ENCODE measurements at regions not wholly inside any gene's neighbourhood (a gene's known extent, or its start where the extent isn't known, plus 50 kb on each side); places are given as distances from the start of the nearest gene placed in this dataset.

DNA sequence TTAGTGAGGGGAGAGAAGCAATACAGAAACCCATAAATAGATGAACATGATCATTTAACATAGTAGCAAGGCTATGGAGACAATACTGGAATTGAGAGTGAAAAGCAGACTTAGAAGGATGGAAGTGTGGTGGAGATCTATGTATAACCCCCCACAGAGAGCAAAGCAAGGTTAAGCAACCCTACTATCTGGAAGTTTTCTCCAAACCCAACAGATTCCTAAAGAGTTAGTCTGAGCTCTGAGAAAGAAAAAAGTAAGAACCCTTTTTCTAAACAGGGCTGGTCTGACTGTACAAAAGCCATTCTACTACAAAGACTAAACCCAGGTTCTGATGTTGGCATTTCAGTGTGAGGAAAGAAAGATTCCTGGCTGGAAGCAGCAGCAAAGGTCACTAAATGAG lies 153.2 kb downstream of the WNT5A start:
- H3K36me3 ChIP-seq: no peaks in the 10 kb centered on the region
- no peaks in the 10 kb centered on the region for H3K27me3 ChIP-seq
- no peaks in the 10 kb centered on the region for H3K4me1 ChIP-seq
- H3K9me3 ChIP-seq: no peaks in the 10 kb centered on the region
- TF ChIP-seq, protein P1, sequence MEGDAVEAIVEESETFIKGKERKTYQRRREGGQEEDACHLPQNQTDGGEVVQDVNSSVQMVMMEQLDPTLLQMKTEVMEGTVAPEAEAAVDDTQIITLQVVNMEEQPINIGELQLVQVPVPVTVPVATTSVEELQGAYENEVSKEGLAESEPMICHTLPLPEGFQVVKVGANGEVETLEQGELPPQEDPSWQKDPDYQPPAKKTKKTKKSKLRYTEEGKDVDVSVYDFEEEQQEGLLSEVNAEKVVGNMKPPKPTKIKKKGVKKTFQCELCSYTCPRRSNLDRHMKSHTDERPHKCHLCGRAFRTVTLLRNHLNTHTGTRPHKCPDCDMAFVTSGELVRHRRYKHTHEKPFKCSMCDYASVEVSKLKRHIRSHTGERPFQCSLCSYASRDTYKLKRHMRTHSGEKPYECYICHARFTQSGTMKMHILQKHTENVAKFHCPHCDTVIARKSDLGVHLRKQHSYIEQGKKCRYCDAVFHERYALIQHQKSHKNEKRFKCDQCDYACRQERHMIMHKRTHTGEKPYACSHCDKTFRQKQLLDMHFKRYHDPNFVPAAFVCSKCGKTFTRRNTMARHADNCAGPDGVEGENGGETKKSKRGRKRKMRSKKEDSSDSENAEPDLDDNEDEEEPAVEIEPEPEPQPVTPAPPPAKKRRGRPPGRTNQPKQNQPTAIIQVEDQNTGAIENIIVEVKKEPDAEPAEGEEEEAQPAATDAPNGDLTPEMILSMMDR (IDR thresholded peaks at IDR 0.05): no peak
- no peak for TF ChIP-seq POLR2AphosphoS5 (IDR thresholded peaks at IDR 0.05)
- TF ChIP-seq POLR2A (IDR thresholded peaks at IDR 0.05): no peak
- DNase-seq (ENCODE audit: low spot score in 2 of 2): no peak
- H3K4me3 ChIP-seq: no peak overlapping the region
- intact Hi-C loops (cut with DNase I; ENCODE audit: low total_unique reads): no loop called here
- H3K27ac ChIP-seq: no peak overlapping the region

DNA sequence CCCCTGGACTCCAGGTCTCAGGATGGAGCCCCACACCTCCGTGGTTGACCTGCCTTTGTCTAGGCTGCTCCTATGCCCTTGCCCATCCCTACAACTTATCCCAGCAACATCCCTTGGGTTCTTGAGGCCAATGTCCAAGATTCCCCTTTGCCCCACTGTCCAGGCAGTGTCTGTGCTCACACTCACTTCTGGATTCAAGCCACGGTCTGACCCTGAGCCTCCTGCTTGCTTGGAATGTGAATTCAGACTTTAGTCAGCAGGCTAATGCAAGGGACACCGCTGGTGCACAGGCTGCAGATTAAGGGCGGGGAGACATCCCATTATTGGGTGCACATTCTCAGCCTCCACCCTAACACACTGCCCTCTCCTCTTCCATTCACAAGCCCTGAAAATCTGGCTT lies 154.1 kb downstream of the WNT5A start:
- H3K4me1 ChIP-seq: no peaks in the 10 kb centered on the region
- no peaks in the 10 kb centered on the region for H3K36me3 ChIP-seq
- H3K4me3 ChIP-seq: no peak overlapping the region
- TF ChIP-seq, protein P1 (IDR thresholded peaks at IDR 0.05): no peak
- TF ChIP-seq POLR2A (IDR thresholded peaks at IDR 0.05): no peak
- TF ChIP-seq POLR2AphosphoS5 (IDR thresholded peaks at IDR 0.05): no peak
- DNase-seq (ENCODE audit: low spot score in 2 of 2): no peak
- no peaks in the 10 kb centered on the region for H3K27me3 ChIP-seq
- intact Hi-C loops (cut with DNase I; ENCODE audit: low total_unique reads): no loop called here
- no peaks in the 10 kb centered on the region for H3K9me3 ChIP-seq
- no peak overlapping the region for H3K27ac ChIP-seq

DNA sequence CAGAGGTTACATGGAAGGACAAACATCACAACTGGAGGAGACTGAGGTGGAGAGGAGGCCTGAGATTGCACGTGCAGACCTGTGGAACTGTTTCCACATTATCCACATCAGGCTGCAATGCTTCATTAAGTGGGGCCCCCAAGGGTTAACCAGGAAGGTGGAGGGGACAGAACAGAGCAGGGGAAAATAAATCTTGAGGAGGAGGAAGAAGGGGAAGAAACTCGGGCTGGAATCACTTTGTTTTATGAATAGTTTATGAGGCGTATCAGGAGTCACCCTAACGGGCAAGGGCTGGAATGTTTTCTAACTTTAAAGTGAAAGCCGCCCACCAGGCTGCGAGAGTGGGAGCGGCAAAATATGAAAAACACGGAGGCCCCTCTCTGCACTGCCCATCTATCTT lies 154.9 kb downstream of the WNT5A start:
- H3K27me3 ChIP-seq: no peaks in the 10 kb centered on the region
- TF ChIP-seq POLR2A (IDR thresholded peaks at IDR 0.05): no peak
- TF ChIP-seq, protein P1 (IDR thresholded peaks at IDR 0.05): no peak
- TF ChIP-seq POLR2AphosphoS5 (IDR thresholded peaks at IDR 0.05): no peak
- no peak overlapping the region for H3K4me3 ChIP-seq

DNA sequence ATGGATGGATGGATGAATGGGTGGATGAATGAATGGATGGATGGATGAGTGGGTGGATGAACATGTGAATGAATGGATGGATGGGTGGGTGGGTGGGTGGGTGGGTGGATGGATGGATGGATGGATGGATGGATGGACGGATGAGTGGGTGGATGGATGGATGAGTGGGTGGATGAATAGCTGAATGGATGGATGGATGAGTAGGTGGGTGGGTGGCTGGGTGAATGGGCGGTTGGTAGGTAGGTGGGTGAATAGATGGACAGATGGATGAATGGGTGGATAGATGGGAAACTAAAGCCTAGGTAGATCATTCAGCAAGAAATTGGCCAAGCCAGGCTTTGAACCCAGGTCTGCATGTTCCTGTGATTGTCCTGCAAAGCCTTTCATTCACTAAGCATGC lies 155.6 kb downstream of the WNT5A start:
- H3K27ac ChIP-seq: no peak overlapping the region

More for the DNA sequence above, 154.9 kb downstream of the WNT5A start:
- no peak for DNase-seq (ENCODE audit: low spot score in 2 of 2)
- H3K36me3 ChIP-seq: no peaks in the 10 kb centered on the region
- no peak overlapping the region for H3K27ac ChIP-seq
- no peaks in the 10 kb centered on the region for H3K4me1 ChIP-seq
- intact Hi-C loops (cut with DNase I; ENCODE audit: low total_unique reads): no loop called here
- H3K9me3 ChIP-seq: no peaks in the 10 kb centered on the region

DNA sequence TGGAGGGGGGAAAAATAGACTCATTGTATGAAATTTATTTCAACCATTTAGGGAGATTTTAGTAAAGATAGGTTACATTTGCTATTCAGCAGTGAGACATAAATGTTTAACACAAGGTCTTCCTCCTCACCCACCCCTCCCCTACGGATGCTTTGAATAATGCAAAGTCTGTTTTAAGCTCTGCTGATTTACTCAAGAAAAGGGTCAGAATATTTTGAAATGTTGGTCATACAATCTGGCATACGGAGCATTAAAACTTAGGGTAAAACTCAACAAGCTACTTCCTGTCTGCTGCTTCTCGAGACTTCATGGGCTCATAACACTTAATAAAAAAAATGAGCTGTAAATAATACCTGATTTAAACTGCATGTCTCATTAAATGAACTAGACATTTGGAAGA lies 156.3 kb downstream of the WNT5A start:
- no peak overlapping the region for H3K4me3 ChIP-seq
- H3K36me3 ChIP-seq: no peaks in the 10 kb centered on the region
- H3K27me3 ChIP-seq: no peaks in the 10 kb centered on the region
- intact Hi-C loops (cut with DNase I; ENCODE audit: low total_unique reads): no loop called here
- H3K9me3 ChIP-seq: no peaks in the 10 kb centered on the region
- H3K4me1 ChIP-seq: no peaks in the 10 kb centered on the region
- TF ChIP-seq POLR2A (IDR thresholded peaks at IDR 0.05) (no peak), POLR2AphosphoS5 (IDR thresholded peaks at IDR 0.05) (no peak)
- TF ChIP-seq, protein P1 (IDR thresholded peaks at IDR 0.05): no peak
- no peak overlapping the region for H3K27ac ChIP-seq
- no peak for DNase-seq (ENCODE audit: low spot score in 2 of 2)

More for the DNA sequence above, 155.6 kb downstream of the WNT5A start:
- no peak for DNase-seq (ENCODE audit: low spot score in 2 of 2)
- TF ChIP-seq POLR2AphosphoS5 (IDR thresholded peaks at IDR 0.05): no peak
- TF ChIP-seq, protein P1 (IDR thresholded peaks at IDR 0.05): no peak
- no peak for TF ChIP-seq POLR2A (IDR thresholded peaks at IDR 0.05)
- intact Hi-C loops (cut with DNase I; ENCODE audit: low total_unique reads): no loop called here
- Histone ChIP-seq H3K27me3 (no peaks in the 10 kb centered on the region), H3K9me3 (no peaks in the 10 kb centered on the region), H3K4me1 (no peaks in the 10 kb centered on the region), H3K36me3 (no peaks in the 10 kb centered on the region), H3K4me3 (no peak overlapping the region)
